GDM1 (cell line): ENCODE measurements at regions not wholly inside any gene's neighbourhood (a gene's known extent, or its start where the extent isn't known, plus 50 kb on each side); places are given as distances from the start of the nearest gene placed in this dataset.

Source experiments
- DNase-seq: peaks from one replicate; lab custom pipeline; 2025; lab: John Stamatoyannopoulos, UW

- no peak for DNase-seq
Measured at GRCh38 chr14:101215927-101216326, 312.4 kb upstream of the RTL1 start.

GRCh38 chr14:101216366-101217079 lies 313.0 kb upstream of the RTL1 start:
- no peak for DNase-seq

- DNase-seq, result no peak
Measured at GRCh38 chr14:101217080-101217463, 313.6 kb upstream of the RTL1 start.

GRCh38 chr14:101217616-101218371 lies 314.3 kb upstream of the RTL1 start:
- no peak for DNase-seq

GRCh38 chr14:101219896-101220703 lies 316.6 kb upstream of the RTL1 start:
- no peak for DNase-seq

GRCh38 chr14:101220921-101221510 lies 317.5 kb upstream of the RTL1 start:
- no peak for DNase-seq

GRCh38 chr14:101221549-101222160 lies 318.1 kb upstream of the RTL1 start:
- no peak for DNase-seq

- no peak for DNase-seq
Measured at GRCh38 chr14:101222362-101223070, 319.0 kb upstream of the RTL1 start.

GRCh38 chr14:101223127-101223526 lies 319.6 kb upstream of the RTL1 start:
- no peak for DNase-seq

GRCh38 chr14:101223561-101224162 lies 320.1 kb upstream of the RTL1 start:
- no peak for DNase-seq

- no peak for DNase-seq
Measured at GRCh38 chr14:101224356-101225156, 321.0 kb upstream of the RTL1 start.

GRCh38 chr14:101225157-101226152 lies 321.9 kb upstream of the RTL1 start:
- DNase-seq, result no peak

GRCh38 chr14:101226265-101226602 lies 322.7 kb upstream of the RTL1 start:
- DNase-seq, result no peak

- DNase-seq, result no peak
Measured at GRCh38 chr14:101226603-101227425, 323.3 kb upstream of the RTL1 start.

- no peak for DNase-seq
Measured at GRCh38 chr14:101227611-101228594, 324.4 kb upstream of the RTL1 start.

- no peak for DNase-seq
Measured at GRCh38 chr14:101228949-101229541, 325.5 kb upstream of the RTL1 start.
